ENCODE measurements at regions not wholly inside any gene's neighbourhood (a gene's known extent, or its start where the extent isn't known, plus 50 kb on each side); places are given as distances from the start of the nearest gene placed in this dataset.

DNA sequence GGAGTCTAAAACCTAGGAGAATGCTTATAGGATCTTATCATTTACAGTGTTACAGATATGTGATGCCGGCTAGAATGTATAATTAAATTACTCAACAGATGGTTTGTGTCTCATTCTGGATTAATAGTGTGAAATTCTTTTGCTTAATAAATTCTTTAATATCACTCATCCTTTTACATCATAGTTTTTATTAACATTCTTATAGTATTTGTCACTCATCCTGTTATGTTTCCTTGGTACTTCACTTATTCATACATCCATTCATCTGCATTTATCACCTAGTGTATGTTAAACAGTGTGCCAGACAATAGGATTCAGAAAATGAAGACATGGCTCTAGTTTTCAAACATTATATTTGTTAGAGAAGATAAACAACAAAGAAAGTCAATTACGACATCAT lies 468.7 kb downstream of the FRK start:
- TF ChIP-seq POLR2AphosphoS5 (IDR thresholded peaks at IDR 0.05; ENCODE audit: borderline replicate concordance, low read depth, low read length) (no peak), EZH2 (IDR thresholded peaks at IDR 0.05) (no peak), FOXP2 (optimal IDR thresholded peaks at IDR 0.05; ENCODE audit: control extremely low read depth, extremely low read length, insufficient read depth) (no peak)

Data from SK-N-MC (cell line).